ENCODE measurements at regions not wholly inside any gene's neighbourhood (a gene's known extent, or its start where the extent isn't known, plus 50 kb on each side); places are given as distances from the start of the nearest gene placed in this dataset.

DNA sequence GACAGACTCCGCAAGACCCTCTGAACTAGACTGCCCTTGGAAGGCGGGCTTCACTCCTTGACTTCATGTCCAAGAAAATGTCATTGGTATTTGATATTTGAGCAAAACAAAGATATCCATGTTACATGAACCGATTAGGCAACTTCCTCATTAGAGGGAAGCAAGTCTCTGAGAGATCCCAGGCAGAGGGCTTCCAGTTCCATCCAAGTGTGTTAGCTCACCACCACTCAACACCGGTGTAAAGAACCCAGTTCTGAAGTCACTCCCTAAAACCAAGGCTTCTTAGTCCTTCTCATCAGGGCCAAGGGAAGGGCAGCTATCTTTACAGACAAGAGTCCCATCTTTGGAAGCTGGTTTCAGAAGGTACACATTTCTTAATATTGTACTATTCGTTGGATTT lies 87.2 kb upstream of the CDKN3 start:
- TF ChIP-seq POLR2A (IDR thresholded peaks at IDR 0.05) = no peak
- TF ChIP-seq, protein P1, sequence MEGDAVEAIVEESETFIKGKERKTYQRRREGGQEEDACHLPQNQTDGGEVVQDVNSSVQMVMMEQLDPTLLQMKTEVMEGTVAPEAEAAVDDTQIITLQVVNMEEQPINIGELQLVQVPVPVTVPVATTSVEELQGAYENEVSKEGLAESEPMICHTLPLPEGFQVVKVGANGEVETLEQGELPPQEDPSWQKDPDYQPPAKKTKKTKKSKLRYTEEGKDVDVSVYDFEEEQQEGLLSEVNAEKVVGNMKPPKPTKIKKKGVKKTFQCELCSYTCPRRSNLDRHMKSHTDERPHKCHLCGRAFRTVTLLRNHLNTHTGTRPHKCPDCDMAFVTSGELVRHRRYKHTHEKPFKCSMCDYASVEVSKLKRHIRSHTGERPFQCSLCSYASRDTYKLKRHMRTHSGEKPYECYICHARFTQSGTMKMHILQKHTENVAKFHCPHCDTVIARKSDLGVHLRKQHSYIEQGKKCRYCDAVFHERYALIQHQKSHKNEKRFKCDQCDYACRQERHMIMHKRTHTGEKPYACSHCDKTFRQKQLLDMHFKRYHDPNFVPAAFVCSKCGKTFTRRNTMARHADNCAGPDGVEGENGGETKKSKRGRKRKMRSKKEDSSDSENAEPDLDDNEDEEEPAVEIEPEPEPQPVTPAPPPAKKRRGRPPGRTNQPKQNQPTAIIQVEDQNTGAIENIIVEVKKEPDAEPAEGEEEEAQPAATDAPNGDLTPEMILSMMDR (IDR thresholded peaks at IDR 0.05) = no peak
- TF ChIP-seq POLR2AphosphoS5 (IDR thresholded peaks at IDR 0.05) = no peak
- no peak for TF ChIP-seq EP300 (IDR thresholded peaks at IDR 0.05)
- Histone ChIP-seq H3K27me3 (no peaks in the 10 kb centered on the region), H3K27ac (no peak overlapping the region), H3K4me3 (no peak overlapping the region), H3K36me3 (no peaks in the 10 kb centered on the region), H3K9me3 (no peaks in the 10 kb centered on the region), H3K4me1 (peaks cover 0 to 5% (median 0%) of the 10 kb centered on the region in 4 donors)
- intact Hi-C loops (cut with DNase I) = no loop called here
- 78 to 91% methylated on average over 5 of the region's 5 CpGs for WGBS, 2 donors
- no peak for DNase-seq

DNA sequence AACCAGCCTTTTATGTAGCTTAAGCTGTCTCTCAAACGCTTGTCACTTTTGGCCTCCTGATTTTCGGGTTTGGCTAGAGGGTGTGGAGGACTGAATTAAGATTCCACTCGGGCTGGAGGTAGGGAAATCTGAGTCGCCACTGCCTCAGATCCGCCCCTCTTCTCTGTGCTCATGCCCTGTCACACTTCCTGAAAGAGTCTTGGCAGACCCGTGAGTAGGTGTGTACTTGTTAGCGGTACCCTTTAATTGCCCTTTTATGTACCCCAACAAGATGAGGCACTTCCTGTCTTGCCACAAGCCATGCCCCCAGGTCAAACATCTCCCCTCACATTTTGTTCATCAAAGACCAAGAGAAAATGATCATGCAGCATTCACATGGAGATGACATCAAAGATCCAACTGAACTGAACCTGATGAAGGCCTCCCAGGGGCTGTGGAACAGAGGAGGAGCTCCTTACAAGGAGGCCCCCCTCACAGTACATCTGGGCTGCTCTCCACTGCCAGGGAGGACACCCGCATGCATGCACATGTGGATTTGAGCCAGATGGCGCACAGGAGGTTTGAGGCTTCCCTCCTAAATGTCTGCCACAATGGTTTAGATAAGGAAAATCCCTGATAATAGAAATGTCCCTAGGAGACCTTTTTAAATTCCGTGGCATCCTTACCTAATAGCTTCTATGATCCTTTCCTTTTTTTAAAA lies 86.5 kb upstream of the CDKN3 start:
- Histone ChIP-seq H3K9me3 (no peaks in the 10 kb centered on the region), H3K27ac (no peak overlapping the region), H3K4me1 (peaks cover 0 to 5% (median 0%) of the 10 kb centered on the region in 4 donors), H3K4me3 (no peak overlapping the region), H3K27me3 (no peaks in the 10 kb centered on the region), H3K36me3 (no peaks in the 10 kb centered on the region)
- DNase-seq = no peak
- intact Hi-C loops (cut with DNase I) = no loop called here
- WGBS, 2 donors = 40 to 75% methylated on average over 10 of the region's 10 CpGs
- TF ChIP-seq, protein P1 (IDR thresholded peaks at IDR 0.05) = no peak
- no peak for TF ChIP-seq POLR2AphosphoS5 (IDR thresholded peaks at IDR 0.05)
- no peak for TF ChIP-seq EP300 (IDR thresholded peaks at IDR 0.05)
- no peak for TF ChIP-seq POLR2A (IDR thresholded peaks at IDR 0.05)

DNA sequence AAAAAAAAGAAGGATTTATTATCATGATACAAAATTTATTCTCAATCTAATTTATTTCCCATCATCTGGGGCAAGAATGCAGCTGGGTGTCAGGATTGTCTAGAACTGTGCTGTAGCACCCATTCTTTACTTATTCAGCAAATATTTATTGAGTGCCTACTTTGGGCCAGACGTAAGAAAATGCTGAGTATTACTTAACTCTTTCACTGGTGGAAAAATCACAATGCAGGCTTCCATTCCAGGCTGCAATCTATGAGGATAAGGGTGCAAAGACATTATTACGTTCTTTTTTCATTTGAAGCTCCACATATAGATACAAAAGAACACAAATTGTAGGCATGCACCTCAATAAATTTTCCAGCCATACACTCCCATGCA lies 86.0 kb upstream of the CDKN3 start:
- 77 to 87% methylated on average over 2 of the region's 2 CpGs for WGBS, 2 donors
- DNase-seq = no peak
- TF ChIP-seq, protein P1 (IDR thresholded peaks at IDR 0.05) = no peak
- TF ChIP-seq POLR2AphosphoS5 (IDR thresholded peaks at IDR 0.05) (no peak), EP300 (IDR thresholded peaks at IDR 0.05) (no peak)
- H3K9me3 ChIP-seq = no peaks in the 10 kb centered on the region
- no peaks in the 10 kb centered on the region for H3K27me3 ChIP-seq
- peaks cover 0 to 5% (median 0%) of the 10 kb centered on the region in 4 donors for H3K4me1 ChIP-seq
- no peaks in the 10 kb centered on the region for H3K36me3 ChIP-seq
- H3K4me3 ChIP-seq = no peak overlapping the region
- H3K27ac ChIP-seq = no peak overlapping the region
- intact Hi-C loops (cut with DNase I) = no loop called here

DNA sequence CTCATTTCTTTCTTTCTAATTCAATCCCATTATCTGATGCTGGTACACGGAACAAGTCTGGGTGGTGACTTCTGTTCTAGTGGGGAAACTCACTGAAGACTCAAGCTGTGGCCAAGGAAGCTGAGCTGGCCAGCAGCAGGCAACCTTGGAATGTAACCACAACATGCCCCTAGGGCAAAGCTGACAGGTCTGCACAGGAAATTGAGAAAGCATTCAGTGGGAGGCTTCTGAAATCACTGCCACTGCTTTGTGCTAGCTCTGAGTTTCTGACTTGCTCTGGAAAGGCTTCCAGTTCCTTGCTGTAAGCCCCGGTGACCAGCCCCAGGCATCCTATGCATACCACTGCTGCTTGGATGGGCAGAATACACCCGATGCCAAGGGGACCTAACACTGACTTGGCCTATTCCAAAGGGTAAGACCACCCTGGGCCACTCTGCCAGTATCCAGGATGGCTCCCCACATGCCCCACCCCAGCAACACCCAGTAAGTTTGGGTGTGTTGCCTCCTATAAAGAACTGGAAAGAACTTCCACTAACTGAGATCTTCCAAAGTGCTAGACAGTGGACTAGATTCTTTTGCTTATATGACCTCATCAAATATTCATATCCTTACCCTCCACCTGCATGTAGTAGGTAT lies 84.5 kb upstream of the CDKN3 start:
- Histone ChIP-seq H3K36me3 (no peaks in the 10 kb centered on the region), H3K4me1 (peaks cover 0 to 5% (median 0%) of the 10 kb centered on the region in 4 donors), H3K27me3 (no peaks in the 10 kb centered on the region), H3K27ac (no peak overlapping the region), H3K4me3 (no peak overlapping the region), H3K9me3 (no peaks in the 10 kb centered on the region)
- 74 to 89% methylated on average over 3 of the region's 3 CpGs for WGBS, 2 donors
- DNase-seq = no peak
- TF ChIP-seq, protein P1 (IDR thresholded peaks at IDR 0.05) = no peak
- TF ChIP-seq EP300 (IDR thresholded peaks at IDR 0.05) (no peak), POLR2A (IDR thresholded peaks at IDR 0.05) (no peak), POLR2AphosphoS5 (IDR thresholded peaks at IDR 0.05) (no peak)
- intact Hi-C loops (cut with DNase I) = no loop called here
